HPDE6-E6E7 (cell line): ENCODE measurements at regions not wholly inside any gene's neighbourhood (a gene's known extent, or its start where the extent isn't known, plus 50 kb on each side); places are given as distances from the start of the nearest gene placed in this dataset.
"Not testable (repeated sequence)": the region's sequence is repeated elsewhere in the genome, so short reads cannot be mapped to it uniquely, and the experiment has no call there.

Experiments used
- DNase-seq: peaks from one replicate; pipeline ENCODE4 v3.0.0; 2011; ENCODE audit warnings: missing footprints; ENCODE audit errors: extremely low spot score

DNA sequence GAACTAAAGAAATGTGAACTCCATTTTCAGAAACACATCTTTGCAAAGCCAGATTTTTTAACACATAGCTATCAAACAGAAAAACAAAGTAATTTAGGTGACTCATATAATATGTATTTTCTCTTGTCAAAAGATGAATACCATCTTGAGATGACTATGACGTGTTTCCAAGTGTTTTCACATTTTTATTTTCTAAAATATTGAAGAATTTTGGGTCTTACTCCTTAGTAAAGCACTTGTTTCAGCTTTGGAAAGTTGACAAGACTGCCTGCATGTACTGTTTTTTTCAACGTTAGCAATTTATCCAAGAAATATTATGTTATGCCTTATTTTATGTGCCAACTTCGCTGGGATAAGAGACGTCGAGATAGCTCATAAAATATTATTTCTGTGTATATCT is 733.9 kb upstream of the EPHA5 start:
- DNase-seq: no peak

DNA sequence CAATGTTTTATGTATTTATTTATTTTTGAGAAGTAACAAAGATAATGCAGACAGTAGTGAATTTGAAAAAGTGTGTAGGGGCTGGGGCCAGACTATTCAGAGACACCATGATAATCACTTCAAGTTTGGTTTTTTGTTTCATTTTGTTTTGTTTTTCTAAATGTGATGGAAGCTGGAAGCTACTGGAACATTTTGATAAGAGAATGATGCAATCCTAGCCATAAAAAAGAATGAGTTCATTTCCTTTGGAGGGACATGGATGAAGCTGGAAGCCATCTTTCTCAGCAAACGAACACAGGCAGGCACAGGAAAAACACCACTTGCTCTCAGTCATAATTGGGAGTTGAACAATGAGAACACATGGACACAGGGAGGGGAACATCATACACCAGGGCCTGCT is 706.6 kb upstream of the EPHA5 start:
- DNase-seq: no peak

DNA sequence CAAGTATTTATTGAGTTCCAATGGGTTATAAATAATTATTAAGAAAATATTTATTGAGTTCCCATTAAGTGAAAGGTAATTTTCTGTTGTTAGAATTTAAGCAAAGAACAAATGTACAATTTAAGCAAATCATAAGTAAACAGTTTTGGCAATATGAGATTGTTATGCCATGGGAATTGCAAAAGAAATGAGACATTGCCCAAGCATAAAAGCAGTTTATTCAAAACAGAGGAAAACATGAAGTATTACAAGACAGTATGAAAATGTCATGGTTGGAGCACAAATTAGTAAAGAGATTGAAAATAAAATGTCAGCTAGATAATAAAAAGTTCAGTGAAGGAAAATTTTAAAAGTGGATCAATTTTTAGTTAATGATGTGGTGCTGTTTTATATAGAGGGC is 706.1 kb upstream of the EPHA5 start:
- no peak for DNase-seq

DNA sequence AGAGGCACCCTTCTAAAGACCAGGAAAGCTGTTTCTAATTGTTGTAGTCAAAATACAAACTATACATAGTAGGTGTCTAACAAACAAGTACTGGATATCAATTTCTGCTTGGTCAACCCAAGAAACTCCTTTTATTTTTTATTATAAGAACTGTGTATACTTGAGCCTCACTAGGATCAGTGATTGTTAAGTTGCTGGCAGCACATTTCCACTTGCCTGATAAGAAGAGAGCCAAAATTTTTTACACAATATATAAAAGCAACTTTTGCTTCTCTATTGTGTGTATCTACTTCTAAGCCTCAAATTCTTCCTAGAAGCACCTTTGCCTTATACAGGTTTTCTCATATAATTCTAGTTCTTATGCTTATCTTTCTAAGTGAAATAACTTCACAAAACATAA is 703.0 kb upstream of the EPHA5 start:
- no peak for DNase-seq

DNA sequence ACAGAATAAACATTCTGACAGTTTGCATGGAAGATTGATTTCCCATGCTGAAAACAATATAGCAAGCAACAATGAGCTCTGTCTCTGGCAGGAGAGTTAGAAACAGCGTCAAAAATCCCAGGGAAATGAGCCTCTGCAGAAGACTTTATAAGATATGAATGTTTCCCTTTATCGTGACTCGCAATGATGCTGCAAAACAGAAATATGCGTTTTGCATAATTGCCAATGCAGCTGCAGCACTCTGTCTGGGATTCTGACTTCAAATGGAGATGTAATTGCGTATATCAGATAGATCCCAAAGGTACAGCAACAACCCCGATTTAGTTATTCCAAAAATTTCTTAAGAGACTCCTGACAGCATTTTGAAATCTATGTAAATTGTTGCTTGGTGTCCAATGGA is 702.4 kb upstream of the EPHA5 start:
- no peak for DNase-seq

DNA sequence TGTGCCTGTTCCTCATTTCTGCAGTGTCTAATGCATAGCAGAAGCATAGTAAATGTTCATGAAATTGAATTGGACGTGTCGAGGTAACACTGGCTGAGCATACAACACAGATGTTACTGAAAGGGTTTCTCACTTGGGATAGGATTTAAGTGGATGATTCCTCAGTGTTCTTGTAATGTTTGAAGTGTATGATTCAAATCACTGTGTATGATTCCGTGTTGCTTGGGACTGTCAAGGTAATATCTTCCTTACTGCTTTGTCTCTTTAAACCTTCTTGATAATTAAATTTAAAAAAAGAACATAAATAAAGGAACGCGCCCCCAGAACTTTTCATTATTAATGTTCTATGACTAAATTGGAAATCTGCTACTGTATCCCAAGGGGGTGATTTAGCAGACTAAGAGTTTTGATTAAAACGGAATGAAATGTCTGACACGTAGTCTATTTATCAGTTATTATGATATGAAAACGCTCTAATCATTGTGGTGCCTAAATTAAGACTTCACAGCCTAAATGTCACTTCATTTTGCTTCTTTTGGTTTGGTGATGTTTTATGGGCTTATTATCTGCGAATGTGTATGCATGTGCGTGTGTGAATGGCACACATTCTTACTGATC is 696.9 kb upstream of the EPHA5 start:
- DNase-seq: no peak

DNA sequence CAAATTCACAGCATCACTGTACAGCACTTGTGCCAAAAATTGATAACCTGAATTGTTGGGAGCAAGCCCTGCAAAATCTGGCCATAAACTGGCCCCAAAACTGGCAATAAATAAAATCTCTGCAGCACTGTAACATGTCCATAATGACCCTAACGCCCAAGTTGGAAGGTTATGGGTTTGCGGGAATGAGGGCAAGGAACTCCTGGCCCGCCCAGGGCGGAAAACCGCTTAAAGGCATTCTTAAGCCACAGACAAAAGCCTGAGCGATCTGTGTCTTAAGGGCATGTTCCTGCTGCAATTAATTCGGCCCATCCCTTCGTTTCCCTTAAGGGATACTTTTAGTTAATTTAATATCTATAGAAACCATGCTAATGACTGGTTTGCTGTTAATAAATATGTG is 690.1 kb upstream of the EPHA5 start:
- DNase-seq: not testable (repeated sequence)

DNA sequence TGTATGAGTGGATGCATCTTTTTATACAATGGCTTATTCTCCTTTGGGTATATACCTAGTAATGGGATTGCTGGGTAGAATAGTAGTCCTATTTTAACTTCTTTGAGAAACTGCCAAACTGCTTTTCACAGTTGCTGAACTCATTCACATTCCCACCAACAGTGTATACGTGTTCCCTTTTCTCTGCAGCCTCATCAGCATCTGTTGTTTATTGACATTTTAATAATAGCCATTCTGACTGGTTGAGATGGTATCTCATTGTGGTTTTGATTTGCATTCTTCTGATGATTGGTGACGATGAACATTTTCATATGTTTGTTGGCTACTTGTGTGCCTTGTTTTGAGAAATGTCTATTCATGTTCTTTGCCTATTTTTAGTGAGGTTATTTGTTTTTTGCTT is 687.0 kb upstream of the EPHA5 start:
- no peak for DNase-seq

DNA sequence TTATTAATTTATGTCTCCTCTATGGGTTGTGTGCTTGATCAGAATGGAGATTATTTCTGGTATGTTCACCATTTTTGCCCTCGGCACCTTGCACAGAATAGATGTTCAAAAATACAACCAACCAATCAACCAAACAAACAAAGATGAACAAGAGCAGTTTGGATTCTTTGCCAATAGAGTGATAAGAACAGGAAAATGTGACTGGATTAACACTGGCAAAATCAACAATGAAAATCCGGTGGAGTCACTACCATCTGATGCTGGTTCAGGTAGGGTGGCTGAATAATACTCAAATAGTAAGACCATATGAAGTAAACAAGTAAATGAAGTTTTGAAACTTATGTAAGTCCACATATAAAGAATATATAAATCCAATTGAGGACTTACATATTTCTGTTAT is 685.0 kb upstream of the EPHA5 start:
- no peak for DNase-seq

DNA sequence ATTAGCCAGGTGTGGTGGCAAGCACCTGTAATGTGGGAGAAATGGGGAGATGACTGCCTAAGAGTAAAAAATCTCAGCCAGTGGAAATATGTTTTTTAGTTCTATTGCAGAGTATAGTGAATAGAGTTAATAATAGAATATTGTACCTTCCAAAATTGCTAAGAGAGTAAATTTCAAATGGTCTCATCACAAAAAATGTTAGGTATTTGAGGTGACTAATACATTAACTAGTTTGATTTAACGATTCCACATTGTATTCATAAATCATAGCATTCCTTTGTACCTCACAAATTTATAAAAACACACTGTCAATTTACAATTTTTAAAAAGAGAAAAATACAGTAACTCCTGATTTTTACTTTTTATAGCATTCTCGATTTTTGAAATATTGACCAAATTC is 681.5 kb upstream of the EPHA5 start:
- DNase-seq: no peak

DNA sequence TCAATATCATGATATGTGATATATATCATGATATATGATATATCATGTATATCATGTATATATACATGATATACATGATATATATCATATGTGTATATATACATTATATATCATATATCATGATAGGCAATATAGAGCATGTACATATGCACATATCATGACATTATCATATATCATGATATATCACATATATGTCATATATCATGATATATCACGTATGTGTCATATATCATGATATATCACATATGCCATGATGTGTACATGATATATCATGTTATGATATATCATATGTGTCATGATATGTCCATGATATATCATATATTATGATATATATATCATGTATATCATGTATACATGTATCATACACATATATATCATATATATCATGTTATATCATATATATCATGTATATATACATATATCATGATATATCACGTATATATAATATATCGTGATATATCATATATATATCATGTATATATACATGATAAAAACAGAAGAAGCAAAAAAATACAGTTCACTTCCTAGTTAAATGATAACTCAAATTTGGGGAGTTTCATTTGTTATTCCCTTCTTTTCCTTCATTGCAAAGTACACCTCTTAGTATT is 670.1 kb upstream of the EPHA5 start:
- no peak for DNase-seq

DNA sequence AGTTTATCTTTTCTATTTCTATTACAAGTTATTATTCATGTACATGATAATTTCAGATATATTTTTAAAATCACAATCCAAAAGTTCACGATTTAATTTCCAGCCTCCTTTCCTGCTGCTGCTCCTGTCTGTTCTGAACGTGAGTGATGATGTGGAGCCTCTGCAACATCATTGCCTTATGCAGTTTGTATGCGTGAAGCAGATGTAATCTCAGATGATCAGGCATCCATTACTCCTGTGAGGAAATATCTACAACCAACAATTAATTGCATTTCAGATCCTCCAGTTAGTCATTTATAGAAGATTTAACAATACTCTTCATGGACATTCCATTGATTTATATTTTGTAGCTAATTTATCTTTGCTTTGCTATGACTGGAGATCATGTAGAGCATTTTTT is 668.7 kb upstream of the EPHA5 start:
- DNase-seq: no peak

DNA sequence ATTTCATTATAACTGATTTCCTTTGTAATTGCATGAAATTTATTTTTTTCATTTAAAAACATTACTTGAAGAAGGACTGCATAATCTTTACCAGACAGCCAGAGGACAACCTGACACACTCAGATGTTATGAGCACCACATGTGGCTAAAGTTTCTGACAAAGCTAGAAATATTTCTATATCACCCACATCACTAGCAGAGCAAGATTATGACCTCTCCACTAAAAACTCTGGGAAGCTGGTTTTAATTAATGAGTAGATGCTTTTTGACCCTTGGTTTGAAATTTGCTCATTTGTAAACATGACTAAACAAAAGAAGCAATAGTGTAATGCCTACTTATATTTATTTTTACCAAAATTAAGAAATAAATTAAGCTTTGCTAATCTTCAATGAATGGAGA is 661.5 kb upstream of the EPHA5 start:
- no peak for DNase-seq

DNA sequence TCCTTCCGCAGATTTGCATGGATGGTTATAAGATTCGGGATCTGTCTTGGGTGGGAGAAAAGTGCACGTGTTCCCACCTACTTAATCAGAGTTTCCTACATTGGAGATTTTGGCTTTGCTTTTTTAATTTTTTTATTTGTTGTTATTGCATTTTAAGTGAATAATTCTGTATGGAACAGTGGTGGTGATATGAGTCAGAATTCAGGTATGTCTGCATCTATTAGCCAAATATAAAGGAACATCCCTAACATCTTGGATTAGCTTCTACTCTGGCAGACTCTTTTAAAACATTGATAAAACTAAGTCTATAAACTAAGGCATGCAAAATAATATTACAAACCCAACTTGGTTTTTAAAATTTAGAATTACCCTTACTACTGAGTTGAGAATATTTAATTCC is 659.8 kb upstream of the EPHA5 start:
- no peak for DNase-seq

DNA sequence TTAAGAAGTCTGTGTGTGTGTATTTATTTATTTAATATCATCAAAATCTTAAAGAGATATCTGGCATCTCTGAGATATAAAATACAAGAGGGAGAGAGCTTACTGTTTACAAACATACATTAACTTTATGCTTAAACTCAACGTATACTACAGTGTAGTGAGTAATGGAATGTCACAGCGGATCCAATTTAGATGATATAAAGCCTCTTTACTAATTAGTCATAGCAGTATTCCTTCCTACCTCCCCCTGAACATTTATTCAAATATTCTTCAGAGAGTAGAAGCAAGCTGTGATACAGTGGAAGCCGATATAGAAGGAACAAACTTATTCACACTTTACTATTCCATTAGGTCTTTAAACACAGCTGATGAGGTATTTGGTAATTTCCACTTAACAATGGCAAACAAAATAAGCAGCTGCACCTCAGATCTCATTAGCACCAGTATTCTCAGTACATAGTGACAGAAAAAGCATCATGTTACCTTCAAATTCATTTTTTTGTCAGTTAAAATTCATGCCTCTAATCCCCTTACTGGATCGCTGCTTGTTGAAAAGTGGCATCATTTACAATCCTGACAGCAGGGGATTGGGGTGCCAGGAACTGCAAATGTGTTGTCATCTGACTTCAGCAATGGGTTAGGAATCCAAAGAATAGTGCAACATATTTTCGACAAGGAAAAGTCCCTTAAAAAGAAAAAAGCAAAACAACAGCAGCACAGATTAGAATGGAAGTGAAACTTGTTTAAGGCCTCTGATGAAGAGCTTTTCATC is 658.7 kb upstream of the EPHA5 start:
- DNase-seq: no peak

DNA sequence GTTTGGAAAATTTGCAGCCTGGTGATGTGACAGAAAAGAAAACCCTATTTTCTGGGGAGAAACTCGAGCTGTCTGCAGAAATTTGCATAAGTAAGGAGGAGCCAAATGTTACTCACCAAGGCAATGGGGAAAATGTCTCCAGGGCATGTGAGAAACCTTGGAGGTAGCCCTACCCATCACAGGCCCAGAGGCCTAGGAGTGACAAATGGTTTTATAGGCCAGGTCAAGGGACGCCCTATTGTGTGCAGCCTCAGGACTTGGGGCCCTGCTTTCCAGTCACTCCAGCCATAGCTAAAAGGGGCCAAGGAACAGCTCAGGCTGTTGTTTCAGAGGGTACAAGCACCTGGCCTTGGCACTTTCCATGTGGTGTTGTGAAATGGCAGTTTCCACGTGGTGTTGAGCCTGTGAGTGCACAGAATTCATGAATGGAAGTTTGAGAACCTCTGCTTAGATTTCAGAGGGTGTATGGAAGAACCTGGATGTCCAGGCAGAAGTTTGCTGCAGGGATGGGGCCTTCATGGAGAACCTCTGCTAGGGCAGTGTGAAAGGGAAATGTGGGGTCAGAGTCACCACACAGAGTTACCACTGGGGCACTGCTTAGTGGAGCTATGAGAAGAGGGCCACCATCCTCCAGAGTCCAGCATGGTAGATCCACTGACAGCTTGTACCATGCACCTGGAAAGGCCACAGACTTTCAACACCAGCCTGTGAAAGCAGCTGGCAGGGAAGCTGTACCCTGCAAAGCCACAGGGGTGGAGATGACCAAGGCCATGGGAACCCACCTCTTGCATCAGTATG is 637.6 kb upstream of the EPHA5 start:
- no peak for DNase-seq

DNA sequence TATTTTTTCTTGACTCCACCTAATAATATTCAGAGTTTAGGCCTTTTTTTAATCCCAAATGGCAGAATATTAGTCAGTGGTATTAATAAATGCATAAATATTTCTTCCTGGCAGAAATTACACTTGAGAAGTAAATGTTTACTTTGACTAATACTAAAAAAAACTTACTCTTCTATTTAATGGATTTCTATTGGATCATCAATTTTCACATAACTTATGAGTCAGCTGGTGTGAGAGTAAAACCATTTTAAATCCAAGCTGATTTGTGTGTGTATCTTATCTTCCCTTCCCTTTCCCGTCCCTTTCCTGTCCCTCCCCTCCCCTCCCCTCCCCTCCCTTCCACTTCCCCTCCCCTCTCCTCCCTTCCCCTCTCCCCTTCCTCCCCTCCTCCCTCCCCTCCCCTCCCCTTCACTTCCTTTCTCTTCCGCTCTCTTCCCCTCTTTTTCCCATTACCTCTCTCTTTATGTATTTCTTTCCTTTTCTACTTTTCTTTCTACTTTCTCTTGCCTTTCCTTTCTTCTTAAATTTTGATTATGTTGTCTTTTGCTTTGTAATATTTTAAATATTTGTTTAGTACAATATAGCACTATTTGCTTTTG is 630.1 kb upstream of the EPHA5 start:
- DNase-seq: no peak

DNA sequence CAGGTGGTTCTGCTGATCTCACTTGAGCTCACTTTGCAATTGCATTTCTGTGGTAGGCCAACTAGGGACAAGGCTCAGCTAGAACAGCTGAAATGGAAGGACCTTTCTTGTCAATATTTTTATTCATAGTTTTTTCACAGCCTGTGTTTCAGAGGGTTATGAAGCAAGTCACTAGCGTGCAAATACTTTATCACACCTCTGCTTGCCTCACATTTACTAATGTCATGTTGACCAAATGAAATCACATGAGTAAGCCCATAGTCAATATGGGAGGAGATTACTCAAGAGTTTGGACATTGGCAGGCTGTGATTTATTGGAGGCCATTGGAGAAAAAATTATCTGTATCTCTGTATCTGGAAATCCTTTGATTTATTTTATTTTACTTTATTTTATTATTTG is 628.3 kb upstream of the EPHA5 start:
- DNase-seq: no peak

DNA sequence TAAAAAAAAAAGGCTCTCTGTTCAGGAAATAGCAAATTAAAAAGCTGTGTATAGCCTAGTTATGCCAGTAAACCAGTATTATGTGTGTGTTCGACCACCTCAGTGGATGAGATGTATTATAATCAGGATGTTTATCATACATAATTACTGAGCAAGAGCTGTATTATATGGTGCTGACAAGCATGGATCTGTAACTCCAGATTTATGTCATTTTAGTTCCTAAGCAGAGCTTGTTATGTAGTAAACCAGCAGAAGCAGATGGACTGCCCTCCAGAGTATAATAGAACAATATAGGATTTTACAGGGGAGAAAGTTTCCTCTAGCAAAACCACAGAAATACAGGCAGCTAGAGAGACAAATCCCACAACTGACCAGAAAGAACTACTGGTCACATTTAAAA is 627.4 kb upstream of the EPHA5 start:
- no peak for DNase-seq

DNA sequence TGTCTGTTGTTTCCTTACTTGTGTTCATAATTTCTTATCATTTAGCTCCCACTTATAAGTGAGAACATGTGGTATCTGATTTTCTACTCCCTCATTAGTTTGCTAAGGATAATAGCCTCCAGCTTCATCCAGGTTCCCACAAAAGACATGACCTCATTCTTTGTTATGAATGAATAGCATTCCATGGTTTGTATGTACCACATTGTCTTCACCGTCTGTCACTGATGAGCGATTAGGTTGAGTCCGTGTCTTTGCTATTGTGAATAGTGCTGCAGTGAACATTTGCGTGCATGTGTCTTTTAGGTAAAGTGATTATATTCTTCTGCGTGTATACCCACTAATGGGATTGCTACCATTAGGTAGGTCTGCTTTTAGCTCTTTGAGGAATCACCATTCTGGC is 624.3 kb upstream of the EPHA5 start:
- DNase-seq: no peak

DNA sequence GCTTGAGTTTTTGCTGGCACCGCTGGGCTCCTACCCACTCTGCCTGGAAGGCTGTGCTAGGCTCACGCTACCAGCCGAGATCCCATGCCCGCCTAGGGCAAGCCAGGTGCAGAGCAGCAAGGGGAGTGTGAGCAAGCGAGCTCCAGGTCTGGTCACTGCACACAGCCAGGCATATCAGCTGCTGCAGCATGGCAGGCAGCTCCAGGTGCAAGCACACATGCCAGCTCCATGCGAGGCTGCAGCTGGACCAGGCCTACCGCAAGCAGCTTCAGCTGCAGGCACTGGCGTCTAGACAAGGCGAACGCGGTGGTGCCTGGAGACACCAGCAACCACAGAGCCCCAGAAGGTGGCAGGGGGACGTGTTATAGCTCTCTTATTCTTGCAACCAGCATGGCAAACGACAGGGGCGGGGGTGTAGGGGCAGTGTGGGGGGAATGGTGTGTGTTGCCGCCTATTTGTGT is 614.7 kb upstream of the EPHA5 start:
- DNase-seq: no peak

DNA sequence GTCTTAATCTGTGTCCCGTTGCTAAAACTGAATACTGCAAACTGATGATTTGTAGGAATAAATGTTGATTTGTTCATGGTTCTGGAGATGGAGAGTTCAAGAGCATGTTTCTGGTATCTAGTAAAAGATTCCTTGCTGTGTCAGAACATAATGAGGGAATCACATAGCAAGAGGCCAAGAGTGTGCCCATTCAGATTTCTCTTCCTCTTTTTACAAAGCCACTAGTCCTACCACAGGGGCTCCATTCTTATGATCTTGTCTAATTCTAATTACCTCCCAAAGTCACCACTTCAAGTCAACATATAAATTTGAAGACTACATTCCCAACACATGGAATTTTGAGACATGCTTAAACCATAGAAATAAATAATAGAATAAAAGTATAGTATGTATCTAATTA is 608.8 kb upstream of the EPHA5 start:
- no peak for DNase-seq
